ENCODE measurements at regions not wholly inside any gene's neighbourhood (a gene's known extent, or its start where the extent isn't known, plus 50 kb on each side); places are given as distances from the start of the nearest gene placed in this dataset.

GRCh38 chr10:28087661-28088351, 88.9 kb upstream of the ODAD2 start (continued):
- TF ChIP-seq SLC30A9 (CRISPR knock-in tag; IDR thresholded peaks at IDR 0.05) (no peak), AFF1 (IDR thresholded peaks at IDR 0.05; ENCODE audit: low read depth in 1 of 2, partially characterized antibody in 2 of 2) (peak in 1 of 2 experiments; percentile 87), KHSRP (IDR thresholded peaks at IDR 0.05) (no peak), SRSF3 (IDR thresholded peaks at IDR 0.05; ENCODE audit: insufficient read depth, low read length) (no peak), YY1 (IDR thresholded peaks at IDR 0.05; ENCODE audit: borderline replicate concordance in 1 of 3, control insufficient read depth in 1 of 3, extremely low read depth in 1 of 3, insufficient read depth in 3 of 3, insufficient read length in 1 of 3, insufficient replicate concordance in 2 of 3, low read depth in 1 of 3, low read length in 2 of 3) (no peak), MYC (IDR thresholded peaks at IDR 0.05; ENCODE audit: low read depth, low read length) (no peak), MYC (CRISPR knock-in tag; IDR thresholded peaks at IDR 0.05; ENCODE audit: borderline replicate concordance, low read depth) (no peak), CREB3L1 (IDR thresholded peaks at IDR 0.05; ENCODE audit: borderline replicate concordance, low read depth) (no peak), ZNF717 (CRISPR knock-in tag; IDR thresholded peaks at IDR 0.05) (no peak), ZNF551 (CRISPR knock-in tag; IDR thresholded peaks at IDR 0.05) (no peak), NFIX (CRISPR knock-in tag; IDR thresholded peaks at IDR 0.05; ENCODE audit: low read depth) (no peak), STAT5B (CRISPR knock-in tag; IDR thresholded peaks at IDR 0.05) (no peak), ZNF445 (CRISPR knock-in tag; IDR thresholded peaks at IDR 0.05; ENCODE audit: low read depth) (no peak), ZBTB49 (CRISPR knock-in tag; IDR thresholded peaks at IDR 0.05; ENCODE audit: borderline replicate concordance) (no peak), ZNF134 (CRISPR knock-in tag; conservative IDR thresholded peaks at IDR 0.05) (no peak), NKRF (IDR thresholded peaks at IDR 0.05; ENCODE audit: borderline replicate concordance) (no peak), POLR2H (tag; IDR thresholded peaks at IDR 0.05; ENCODE audit: low read depth) (peak; percentile 38; the same call in 1 of the 2 replicates)
